Smooth muscle cell (in vitro differentiated cells): ENCODE measurements at regions not wholly inside any gene's neighbourhood (a gene's known extent, or its start where the extent isn't known, plus 50 kb on each side); places are given as distances from the start of the nearest gene placed in this dataset.
"Not testable (repeated sequence)": the region's sequence is repeated elsewhere in the genome, so short reads cannot be mapped to it uniquely, and the experiment has no call there.

Experiments
- DNase-seq: peaks from one replicate; lab custom pipeline; 2025; ENCODE audit not compliant: unreplicated experiment; lab: John Stamatoyannopoulos, UW
- H2AFZ ChIP-seq: fragments of 200-600 bp; sonication (generic); 2 replicates; pipeline ENCODE4 v1.6.0; 2016; ENCODE audit warnings: antibody characterized with exemption, low read depth, mild to moderate bottlenecking
- H3F3A ChIP-seq: fragments of 200-600 bp; sonication (generic); 2 replicates; pipeline ENCODE4 v1.6.0; 2017; ENCODE audit warnings: antibody characterized with exemption, low read depth
- H3K27ac ChIP-seq: fragments of 200-600 bp; sonication (generic); 2 replicates; pipeline ENCODE4 v1.5.1; 2016; ENCODE audit warnings: low read depth, mild to moderate bottlenecking
- H3K27me3 ChIP-seq: fragments of 200-600 bp; sonication (generic); 2 replicates; pipeline ENCODE4 v1.6.1; 2016; ENCODE audit warnings: low read depth, mild to moderate bottlenecking
- H3K36me3 ChIP-seq: fragments of 200-600 bp; sonication (generic); 2 replicates; pipeline ENCODE4 v1.5.1; 2016; ENCODE audit warnings: low read depth
- H3K4me1 ChIP-seq: fragments of 200-600 bp; sonication (generic); 2 replicates; pipeline ENCODE4 v1.5.1; 2016; ENCODE audit warnings: low read depth
- H3K4me2 ChIP-seq: fragments of 200-600 bp; sonication (generic); 2 replicates; pipeline ENCODE4 v1.6.0; 2016; ENCODE audit warnings: mild to moderate bottlenecking
- H3K4me3 ChIP-seq: fragments of 200-600 bp; sonication (generic); 2 replicates; pipeline ENCODE4 v1.5.1; 2016; ENCODE audit warnings: mild to moderate bottlenecking
- H3K79me2 ChIP-seq: fragments of 200-600 bp; sonication (generic); 2 replicates; pipeline ENCODE4 v1.6.0; 2016; ENCODE audit warnings: low read depth, mild to moderate bottlenecking
- H3K9ac ChIP-seq: fragments of 200-600 bp; sonication (generic); 2 replicates; pipeline ENCODE4 v1.6.0; 2016; ENCODE audit warnings: low read depth
- H3K9me3 ChIP-seq: fragments of 200-600 bp; sonication (generic); replicated peaks from 2 replicates; pipeline ENCODE4 v1.5.1; 2016; ENCODE audit warnings: low read depth
- H4K20me1 ChIP-seq: fragments of 200-600 bp; sonication (generic); 2 replicates; pipeline ENCODE4 v1.6.0; 2016; ENCODE audit warnings: low read depth
- CTCF ChIP-seq: fragments of 200-600 bp; sonication (generic); IDR thresholded peaks from 2 replicates; pipeline ENCODE4 v1.5.1; 2017; ENCODE audit warnings: borderline replicate concordance, mild to moderate bottlenecking, antibody characterized with exemption; ENCODE audit not compliant: insufficient read depth, poor library complexity, severe bottlenecking
- WGBS: methylation state at CpG from one replicate; pipeline ENCODE4 v1.1.7; 2016; ENCODE audit warnings: low lambda C conversion rate; 5-methylcytosine and 5-hydroxymethylcytosine counted together

DNA sequence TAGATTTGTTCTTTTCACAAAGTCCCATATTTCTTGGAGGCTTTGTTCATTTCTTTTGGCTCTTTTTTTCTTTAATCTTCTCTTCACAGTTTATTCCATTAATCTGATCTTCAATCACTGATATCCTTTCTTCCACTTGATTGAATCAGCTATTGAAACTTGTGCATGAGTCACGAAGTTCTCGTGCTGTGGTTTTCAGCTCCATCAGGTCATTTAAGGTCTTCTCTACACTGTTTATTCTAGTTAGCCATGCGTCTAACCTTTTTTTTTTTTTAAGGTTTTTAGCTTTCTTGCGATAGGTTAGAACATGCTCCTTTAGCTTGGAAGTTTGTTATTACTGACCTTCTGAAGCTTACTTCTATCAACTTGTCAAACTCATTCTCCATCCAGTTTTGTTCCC, 65.8 kb upstream of the TP53I11 start:
- H3K79me2 ChIP-seq, H3K36me3 ChIP-seq, H3K4me2 ChIP-seq, H3K9ac ChIP-seq, H3K27ac ChIP-seq, H3K27me3 ChIP-seq, H3K9me3 ChIP-seq, H3K4me1 ChIP-seq, H4K20me1 ChIP-seq, DNase-seq, H3K4me3 ChIP-seq, H2AFZ ChIP-seq, H3F3A ChIP-seq: not testable (repeated sequence)
- WGBS = 86% methylated on average over 4 of the region's 4 CpGs

DNA sequence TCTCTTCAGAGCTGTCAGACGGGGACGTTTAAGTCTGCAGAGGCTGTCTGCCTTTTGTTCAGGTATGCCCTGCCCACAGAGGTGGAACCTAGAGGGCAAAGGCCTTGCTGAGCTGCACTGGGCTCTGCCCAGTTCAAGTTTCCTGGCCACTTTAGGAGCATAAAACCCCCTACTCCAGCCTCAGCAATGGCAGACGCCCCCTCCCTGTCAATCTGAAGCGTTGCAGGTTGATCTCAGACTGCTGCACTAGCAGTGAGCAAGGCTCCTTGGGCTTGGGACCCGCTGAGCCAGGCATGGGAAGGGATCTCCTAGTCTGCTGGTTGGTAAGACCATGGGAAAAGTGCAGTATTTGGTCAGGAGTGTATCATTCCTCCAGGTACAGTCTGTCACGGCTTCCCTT, 66.6 kb upstream of the TP53I11 start:
- Histone ChIP-seq H3K4me2 (no peak overlapping the region), H3F3A (no peaks in the 10 kb centered on the region)
- no peak for TF ChIP-seq CTCF

GRCh38 chr11:45021001-45021400, 70.3 kb upstream of the TP53I11 start:
- Histone ChIP-seq H2AFZ (no peak overlapping the region), H3K9ac (no peak overlapping the region), H3K27ac (no peak overlapping the region), H4K20me1 (no peaks in the 10 kb centered on the region), H3K4me3 (no peak overlapping the region), H3K4me1 (no peaks in the 10 kb centered on the region), H3F3A (no peaks in the 10 kb centered on the region), H3K27me3 (no peaks in the 10 kb centered on the region), H3K36me3 (no peaks in the 10 kb centered on the region), H3K79me2 (no peaks in the 10 kb centered on the region), H3K9me3 (no peaks in the 10 kb centered on the region), H3K4me2 (no peak overlapping the region)
- TF ChIP-seq CTCF = no peak
- no peak for DNase-seq

More for the DNA sequence above, 66.6 kb upstream of the TP53I11 start:
- Histone ChIP-seq H3K4me3 (no peak overlapping the region), H3K27ac (no peak overlapping the region), H3K36me3 (no peaks in the 10 kb centered on the region), H3K27me3 (no peaks in the 10 kb centered on the region), H4K20me1 (no peaks in the 10 kb centered on the region), H3K9me3 (peaks cover 4% of the 10 kb centered on the region), H3K9ac (no peak overlapping the region), H2AFZ (no peak overlapping the region), H3K4me1 (no peaks in the 10 kb centered on the region), H3K79me2 (no peaks in the 10 kb centered on the region)
- DNase-seq = no peak
- WGBS = 45% methylated on average over 6 of the region's 6 CpGs

DNA sequence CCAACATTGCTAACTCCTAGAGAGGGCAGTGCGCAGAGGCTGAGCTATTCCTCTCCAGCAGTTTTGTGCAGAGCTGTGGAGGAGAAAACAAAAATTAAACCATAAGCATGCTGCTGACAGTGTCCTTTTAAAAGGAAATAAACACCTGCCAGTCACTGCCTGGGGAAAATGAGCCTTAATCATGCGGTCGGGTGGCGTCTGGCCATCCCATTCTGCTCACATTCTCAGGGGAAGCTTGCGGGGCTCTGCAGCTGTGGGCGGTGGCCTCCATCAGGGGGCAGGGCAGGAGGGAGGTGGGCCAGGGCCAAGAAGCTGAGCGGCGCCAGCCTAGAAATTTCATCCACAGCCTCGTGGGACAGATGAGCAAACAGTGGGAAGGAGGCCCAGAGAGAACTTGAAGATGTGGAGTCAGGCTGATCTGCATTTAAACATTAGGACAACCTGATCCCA, 71.0 kb upstream of the TP53I11 start:
- no peak overlapping the region for H3K27ac ChIP-seq
- H3K36me3 ChIP-seq = no peaks in the 10 kb centered on the region
- no peak for TF ChIP-seq CTCF
- H4K20me1 ChIP-seq = no peaks in the 10 kb centered on the region
- no peak overlapping the region for H3K4me2 ChIP-seq
- WGBS = 49% methylated on average over 9 of the region's 9 CpGs
- no peaks in the 10 kb centered on the region for H3K4me1 ChIP-seq
- no peak overlapping the region for H3K9ac ChIP-seq
- H2AFZ ChIP-seq = no peak overlapping the region
- no peak for DNase-seq
- no peaks in the 10 kb centered on the region for H3F3A ChIP-seq
- H3K79me2 ChIP-seq = no peaks in the 10 kb centered on the region
- no peaks in the 10 kb centered on the region for H3K27me3 ChIP-seq
- H3K4me3 ChIP-seq = no peak overlapping the region
- H3K9me3 ChIP-seq = no peaks in the 10 kb centered on the region
